NAMALWA (cell line): ENCODE measurements at regions not wholly inside any gene's neighbourhood (a gene's known extent, or its start where the extent isn't known, plus 50 kb on each side); places are given as distances from the start of the nearest gene placed in this dataset.
"Not testable (repeated sequence)": the region's sequence is repeated elsewhere in the genome, so short reads cannot be mapped to it uniquely, and the experiment has no call there.

Source experiments
- DNase-seq: peaks from one replicate; pipeline ENCODE4 v3.0.0-alpha.2; 2015; ENCODE audit warnings: low spot score

DNA sequence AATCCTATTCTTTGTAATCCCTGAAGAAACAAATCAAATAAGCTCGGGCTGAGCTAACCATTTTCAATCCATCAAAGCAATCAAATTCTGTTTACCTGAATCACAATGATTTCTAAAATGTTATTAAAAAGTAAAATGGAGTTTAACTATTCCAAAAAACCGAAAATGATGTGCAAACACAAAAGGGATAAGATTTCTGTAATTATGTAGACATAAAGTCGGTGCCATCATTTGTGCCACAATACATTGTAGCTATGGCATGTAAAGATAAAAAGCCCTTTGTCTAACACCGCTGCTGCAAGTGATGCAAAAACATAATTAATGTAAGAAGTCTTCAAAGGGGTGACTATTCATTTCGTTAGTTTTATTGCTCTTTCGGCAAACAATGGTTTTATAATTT lies 125.1 kb upstream of the FAM204A start:
- no peak for DNase-seq

DNA sequence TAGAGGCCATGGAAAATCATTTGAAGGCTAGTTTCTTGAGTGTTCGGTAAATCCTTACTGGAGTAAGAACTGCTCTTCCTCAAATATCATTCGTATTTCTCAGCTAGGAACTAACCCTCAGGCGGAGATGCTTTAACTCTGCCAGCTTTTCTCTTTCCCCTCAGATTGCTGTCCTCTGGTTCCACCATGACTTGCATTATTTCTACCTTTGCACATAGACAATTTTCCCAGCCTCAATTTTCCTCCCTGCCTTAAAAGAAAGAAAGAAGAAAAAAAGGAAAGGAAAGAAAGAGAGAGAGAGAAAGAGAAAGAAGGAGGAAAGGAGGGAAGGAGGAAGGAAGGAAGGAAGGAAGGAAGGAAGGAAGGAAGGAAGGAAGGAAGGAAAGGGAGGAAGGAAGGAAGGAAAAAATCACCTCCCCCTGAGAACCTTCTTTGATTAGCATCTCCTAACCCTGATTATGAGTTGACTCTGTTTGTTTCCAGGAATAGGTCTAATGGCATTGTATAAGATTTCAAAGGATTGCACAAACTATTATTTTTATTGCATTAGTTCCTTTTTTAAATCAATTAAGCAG lies 123.3 kb upstream of the FAM204A start:
- no peak for DNase-seq

DNA sequence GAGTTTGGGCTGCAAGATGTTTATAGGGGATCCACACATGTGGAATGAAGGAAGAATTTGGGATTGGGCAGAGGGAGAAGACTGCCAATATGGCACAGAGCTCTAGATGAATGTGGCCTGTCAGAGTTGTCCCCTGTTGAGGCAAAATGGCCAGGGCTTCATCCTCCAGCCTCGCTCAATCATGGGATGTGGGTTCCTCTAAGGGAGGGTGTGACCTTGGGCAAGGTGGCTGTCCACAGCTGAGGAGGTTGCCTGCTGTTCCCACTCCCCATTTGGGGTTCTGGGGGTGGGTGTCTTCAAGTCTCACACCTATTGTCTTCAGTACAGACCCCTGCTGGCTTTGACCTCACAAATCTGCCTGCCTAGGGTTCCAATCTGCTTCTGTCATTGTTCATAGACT lies 121.6 kb upstream of the FAM204A start:
- no peak for DNase-seq

DNA sequence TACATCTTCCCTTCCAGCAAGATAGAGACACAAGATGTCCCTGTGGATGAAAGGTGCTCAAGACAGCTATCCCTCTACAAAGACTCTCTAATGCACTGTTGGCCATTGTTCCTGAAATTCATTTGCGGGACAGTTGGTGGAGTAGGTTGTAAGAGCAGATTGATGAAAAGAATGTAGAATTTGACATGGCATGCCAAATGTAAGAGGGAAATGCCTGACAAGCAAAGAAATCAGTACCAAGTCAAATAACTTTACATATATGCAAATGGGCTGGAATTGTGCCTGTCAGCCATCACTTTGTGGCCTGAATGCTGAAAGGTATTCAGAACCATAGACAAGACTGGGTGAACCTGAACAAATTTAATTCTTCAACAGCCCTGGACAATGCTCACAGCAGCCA lies 120.3 kb upstream of the FAM204A start:
- no peak for DNase-seq

DNA sequence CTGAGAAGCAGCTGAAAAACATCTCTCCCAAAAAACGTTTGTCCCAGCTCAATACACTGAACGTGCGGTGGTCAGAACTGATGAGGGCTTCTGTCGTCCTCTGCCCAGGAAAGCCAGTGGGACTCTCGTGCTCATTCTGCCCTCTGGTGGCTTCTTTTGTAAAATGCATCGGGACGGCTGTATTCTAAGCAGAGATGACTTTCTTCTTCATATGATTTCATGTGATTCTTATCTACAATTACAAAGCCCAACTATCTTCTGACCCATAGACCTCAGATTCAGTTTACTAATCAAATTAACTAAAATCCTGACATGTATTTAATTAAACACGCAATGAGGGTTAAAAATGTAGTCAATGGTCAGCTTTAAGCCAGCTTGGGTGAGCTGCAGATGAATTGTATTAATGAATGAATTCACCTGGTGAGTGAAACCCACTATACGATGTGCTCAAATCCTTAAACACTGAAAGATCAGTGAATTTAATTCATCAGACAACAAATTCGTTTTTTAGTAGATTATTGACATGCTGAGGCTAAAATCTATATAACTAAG lies 117.6 kb upstream of the FAM204A start:
- peak; percentile 82 for DNase-seq

DNA sequence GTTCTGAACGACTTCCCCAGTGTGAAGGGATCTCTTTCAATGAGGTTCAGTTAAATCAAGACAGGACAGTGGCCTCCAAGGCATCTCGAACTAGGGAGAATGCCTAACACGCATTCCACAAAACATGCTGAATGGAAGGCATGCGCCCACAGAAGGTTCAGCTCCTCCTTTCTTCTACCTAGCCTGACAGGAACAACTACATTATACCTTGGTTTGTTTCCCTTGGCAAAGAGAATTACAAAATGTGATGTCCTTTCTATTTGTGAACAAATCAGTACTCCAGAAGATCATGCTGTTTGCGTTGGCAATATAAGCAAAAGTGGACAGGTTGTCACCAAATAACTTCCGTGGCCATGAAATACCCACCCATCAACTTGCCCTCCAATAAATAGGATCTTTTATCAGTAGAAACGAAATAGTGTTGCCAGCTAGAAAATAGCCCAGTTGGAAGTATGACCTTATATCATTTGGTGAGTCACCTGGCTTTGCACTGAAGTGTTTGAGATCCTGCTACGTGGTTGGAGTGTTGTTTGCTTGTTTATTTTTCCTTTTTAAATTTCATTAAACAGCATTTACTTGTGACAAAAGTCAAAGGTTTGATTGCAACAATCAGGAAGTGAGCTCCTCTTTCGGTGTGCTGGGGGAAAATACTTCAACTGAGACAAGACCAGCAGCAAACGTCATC lies 117.0 kb upstream of the FAM204A start:
- DNase-seq, result no peak

DNA sequence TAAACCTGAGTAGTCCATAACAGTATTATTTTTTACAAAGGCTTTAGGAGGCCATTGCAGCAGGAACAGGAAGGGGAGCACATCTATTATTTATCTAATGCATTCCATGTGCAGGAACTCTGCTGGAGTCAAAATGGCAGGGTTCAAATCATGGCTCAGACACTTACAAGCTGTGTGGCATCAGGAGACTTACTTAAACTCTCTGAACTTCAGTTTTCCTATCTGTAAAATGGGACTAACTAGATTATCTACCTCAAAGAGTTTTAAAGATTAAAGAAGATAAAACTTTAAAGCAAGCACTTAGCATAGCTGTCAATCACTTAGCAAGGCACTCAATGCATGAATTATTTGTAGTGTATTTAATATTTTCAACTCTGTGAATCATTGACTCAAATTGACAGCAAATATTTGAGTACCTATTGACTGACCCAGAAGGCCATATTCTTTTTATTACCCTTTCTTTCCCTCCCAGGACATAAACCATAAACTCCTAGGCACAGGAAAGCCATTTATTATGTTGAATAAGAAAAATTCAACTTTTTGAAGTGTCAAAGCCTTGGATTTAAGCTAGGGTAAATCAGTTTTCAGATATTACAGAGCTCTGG lies 115.8 kb upstream of the FAM204A start:
- no peak for DNase-seq

DNA sequence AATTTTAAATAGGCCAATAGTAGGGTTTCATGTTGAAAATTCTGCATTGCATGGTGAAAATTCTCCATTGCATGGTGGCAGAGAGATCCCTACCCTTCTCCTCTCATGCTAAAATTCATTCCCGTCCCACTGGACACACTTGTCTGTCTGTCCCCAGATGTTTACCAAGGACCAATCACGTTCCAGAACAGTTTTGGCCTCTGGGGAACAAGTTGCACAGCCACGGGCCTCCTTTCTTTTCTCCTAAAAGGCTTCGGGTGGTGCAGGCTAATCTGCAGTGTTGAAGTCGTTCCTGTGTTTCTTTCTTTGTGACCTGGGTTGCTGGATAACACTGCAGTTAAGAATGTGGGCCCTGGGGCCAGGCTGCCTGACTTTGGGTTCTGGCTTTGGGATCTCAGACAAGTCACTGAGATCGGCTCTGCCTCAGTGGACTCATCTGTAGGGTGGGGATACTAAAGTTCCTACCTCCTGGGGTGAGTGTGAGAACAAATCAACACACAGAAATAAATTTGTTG lies 113.1 kb upstream of the FAM204A start:
- no peak for DNase-seq

DNA sequence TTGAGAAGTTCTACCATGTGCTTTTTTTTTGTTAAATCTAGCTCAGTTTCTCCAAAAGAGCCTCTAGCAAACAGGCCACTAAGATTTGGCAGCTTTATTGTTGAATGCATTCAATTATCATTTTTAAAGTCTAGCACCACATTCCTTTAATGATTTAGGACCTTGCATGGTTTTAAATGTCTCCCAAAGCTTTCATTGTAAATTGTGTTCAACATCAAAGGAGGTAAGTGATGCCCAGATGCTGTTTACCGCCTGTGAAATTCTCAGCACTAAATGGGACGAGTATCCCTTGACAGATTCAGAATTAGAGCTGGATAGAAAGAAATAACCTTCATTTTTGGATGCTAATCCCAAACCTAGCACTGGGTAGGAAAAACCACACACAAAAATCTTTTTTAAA lies 112.1 kb upstream of the FAM204A start:
- no peak for DNase-seq

DNA sequence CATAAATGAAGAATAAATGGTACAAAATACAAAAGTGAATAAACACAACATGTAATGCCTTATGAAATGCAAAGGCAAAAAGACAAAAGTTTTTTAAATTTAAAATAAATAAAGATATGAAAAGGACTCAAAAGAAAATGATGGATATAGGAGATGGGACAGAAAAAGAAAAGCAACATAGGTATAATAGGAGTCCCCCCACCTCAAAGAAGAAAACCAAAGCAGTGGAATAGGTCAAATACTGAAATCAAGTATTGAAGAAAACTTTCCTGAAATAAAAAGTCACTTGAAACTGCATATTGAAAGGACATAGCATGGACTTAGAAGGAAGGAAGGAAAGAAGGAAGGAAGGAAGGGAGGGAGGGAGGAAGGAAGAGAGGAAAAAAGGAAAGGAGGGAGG lies 110.0 kb upstream of the FAM204A start:
- DNase-seq, result no peak

DNA sequence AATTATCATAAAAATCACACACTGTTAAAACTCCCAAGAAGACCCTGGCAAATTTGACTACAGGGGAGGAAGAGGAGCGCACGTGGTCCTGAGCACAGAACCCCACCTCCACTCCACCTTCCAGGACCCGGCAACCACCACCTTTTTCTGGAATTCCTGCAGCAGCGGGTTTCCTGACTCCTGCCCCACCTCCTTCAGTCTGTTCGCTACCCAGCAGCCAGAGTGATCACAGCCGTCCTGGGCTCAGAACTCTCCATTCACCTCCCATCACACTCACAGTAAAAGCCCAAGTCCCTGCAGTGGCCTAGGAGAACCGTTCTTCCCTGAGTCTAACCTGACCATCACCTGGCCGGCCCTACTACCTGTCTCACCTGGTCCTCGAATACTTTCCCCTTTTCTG lies 107.4 kb upstream of the FAM204A start:
- no peak for DNase-seq

DNA sequence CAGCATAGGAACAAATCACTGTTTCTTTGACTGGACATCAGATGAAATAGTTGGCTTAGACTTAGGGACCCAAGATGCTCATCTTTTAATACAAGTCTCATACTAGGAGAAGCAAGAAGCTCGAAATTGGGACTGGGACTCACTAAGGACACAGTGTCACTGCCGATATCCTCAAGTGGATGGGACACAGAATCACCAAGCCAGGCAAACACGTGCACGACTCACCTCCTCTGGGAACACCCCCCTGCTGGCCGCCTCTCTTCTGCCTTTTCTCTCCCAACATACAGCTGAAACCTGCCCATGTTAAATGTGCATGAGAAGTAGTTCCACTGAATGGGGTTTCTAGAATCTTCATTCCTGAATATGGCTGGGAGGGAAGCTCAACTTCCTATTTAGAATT lies 106.6 kb upstream of the FAM204A start:
- DNase-seq, result no peak

DNA sequence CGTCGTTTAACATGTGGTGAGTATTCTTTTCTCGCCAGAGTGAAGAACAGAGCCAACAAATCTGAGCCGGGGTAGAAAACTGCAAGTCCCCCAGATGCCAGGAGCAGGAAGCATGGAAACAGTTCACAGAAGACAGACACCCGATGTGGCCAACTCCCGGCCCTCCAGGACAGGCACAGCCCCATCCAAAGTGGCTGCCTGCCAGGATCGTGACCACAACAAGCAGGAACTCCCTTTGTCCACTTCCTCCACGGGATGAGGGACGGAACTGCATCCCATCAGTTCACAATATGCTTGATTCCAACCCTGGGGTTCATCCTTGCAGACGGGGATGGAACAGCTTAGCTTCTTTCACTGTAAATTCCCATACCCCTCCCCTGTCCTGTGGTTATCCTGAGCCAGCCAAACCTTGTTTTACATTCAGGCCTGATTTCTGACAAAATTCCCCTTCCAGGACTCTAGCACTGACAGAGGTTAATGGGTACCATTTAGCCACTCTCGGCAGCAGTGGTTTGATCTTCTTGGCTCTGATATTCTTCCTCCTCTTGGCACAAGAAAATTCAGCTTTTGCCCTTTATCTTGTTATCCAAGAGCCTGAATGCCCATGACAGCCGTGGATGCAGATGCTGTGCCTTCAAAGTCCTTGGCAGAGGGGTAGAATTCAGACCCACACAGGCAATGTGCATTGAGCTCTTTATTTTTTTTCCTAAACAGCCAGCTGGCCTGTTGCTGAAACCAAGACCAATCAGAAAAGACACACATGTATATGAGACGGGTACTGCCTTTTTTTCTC lies 105.5 kb upstream of the FAM204A start:
- DNase-seq, result no peak

DNA sequence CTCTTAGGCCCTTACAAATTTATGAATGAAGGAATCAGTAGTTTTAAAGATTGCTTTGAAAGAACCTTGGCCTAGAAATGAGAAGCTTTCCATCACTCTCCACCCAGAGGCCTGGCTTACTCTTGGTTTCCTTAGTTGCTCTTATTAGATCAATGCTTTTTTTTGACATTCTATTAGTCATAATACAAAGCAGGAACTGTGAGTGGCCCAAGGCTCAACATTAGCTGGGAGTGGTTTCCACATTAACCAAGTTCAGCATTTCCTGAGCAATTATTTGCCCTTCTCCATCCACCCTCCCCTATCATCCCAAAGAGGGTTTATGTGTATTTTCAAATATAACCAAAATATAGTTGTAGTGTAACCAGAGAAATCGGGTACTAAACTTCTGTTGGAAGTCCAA lies 103.4 kb upstream of the FAM204A start:
- no peak for DNase-seq

DNA sequence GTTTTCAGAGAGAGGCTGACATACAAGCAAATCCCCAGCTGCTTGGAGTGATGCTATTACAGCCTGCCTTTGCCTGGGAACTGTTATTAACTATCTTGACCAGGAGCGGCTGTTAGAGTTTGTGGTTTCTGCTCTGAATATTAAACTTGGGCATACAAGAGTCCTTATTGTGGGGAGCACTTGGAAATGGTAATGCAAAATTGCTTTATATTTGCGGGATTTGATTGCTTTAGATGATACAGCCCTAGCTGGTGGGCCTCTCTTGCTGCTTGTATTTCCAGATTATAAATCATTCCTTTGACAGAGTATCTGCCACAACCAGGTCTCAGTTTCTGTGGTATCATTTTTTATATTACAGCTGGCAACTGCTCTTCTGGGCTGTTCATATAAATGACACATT lies 101.9 kb upstream of the FAM204A start:
- no peak for DNase-seq

DNA sequence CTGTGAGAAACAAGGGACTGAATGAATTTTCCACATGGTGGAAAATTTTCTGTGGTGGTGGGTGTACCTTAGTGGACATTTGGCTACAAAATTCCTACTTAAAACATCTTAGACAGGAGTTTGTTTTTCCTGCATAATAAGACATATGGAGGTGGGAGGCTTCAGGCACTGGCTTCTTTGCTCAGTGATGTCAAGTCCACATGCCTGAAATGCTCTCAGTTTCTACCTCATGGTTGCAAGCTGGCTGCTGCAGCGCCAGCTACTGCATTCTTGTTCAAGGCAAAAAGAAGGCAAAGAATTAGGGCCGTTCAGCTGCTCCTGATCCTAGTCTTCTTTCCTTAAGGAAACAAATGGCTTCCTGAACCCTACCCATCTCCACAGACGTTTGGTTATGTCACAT lies 99.9 kb upstream of the FAM204A start:
- DNase-seq, result no peak

DNA sequence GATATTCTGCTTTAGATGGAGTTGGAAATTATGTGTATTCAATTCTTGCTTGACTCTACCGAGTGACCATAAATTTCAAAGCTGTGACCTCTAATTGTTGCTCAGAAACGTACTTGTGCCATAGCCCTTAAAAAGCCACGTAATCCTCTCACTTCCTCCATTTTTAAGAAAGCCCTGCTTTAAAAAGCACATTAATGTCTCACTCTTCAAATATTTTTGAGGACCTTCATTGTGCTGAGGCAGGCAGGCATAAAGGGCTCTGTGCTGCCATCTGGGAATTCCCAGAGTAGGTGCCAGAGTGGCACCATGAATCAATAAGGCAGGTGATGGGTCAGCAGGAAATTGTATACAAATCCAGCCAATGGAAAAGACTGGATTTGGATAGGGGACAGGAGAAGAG lies 97.7 kb upstream of the FAM204A start:
- DNase-seq, result no peak

DNA sequence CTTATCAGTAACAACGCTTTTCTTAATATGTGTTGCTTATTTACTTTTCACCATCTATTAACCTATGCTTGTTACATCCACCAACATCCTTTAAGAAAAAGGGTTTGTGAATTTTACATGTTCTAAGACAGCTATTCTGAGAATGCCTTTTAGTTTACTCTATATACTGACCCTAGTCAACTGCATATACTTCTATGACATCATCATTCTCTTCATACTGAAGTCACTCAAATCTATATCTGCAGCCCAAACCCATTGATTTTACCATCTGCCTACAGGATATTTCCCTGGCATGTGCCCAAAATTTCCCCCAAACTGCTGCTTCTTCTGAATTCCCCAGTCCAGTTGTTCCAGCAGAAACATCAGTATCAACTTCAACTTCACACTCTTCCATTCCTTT lies 94.6 kb upstream of the FAM204A start:
- no peak for DNase-seq

DNA sequence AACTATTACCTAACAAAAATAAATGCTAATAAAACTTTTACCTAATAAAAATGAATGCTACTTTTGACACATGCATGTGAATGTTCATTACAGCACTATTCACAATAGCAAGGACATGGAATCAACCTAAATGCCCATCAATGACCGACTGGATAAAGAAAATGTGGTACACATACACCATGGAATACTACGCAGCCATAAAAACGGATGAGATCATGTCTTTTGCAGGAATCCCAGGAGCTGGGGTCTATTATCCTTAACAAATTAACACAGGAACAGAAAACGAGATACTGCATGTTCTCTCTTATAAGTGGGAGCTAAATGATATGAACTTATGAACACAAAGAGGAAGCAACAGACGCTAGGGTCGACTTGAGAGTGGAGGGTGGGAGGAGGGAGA lies 88.1 kb upstream of the FAM204A start:
- DNase-seq, result no peak

DNA sequence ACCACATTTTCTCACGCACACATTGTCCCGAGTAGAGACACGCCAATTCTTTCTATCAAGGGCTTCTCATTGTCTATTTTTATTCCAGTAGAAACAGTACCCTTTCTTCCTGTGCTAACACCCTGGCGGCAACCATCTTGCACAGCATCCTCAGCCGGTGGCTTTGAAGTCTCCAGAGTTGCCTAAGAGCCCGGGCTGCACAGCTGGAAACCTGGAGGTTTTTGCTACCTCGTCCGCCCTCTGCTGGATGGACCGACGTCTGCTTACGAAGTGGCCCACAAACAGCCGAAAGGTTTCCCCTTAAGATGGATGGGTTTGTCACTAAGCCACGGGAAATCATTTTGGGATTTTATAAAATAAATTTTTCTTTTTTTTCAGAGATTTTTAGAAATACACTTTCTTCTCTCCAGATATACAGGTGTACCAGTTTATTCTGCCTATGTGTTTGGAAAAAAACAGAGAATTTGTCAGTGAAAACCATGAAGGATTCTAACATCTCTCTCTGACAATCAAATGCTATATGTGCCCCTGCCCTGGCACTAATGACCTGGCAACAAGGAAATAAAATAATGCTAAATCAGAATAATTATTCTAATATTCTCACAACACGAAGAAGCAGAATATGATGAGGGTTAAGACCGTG lies 81.8 kb upstream of the FAM204A start:
- DNase-seq, result peak; percentile 95

DNA sequence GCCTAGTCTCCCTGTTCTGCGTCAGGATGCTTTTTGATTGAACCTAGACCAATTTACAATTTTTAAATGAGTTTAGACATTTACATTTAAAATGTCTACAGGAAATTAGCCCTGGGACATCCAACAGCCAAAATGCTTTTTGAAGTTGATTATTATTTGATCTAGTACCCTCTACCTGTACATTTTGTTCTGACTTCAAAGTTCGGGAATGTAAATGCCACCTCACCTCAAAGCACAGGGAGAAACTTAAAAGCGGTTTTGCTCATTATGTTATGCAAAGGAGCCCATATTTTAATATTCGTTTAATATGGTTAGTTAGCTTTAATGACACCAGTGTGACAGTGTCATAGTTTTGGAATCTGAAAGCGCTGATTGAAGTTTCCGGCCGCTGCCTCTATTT lies 80.1 kb upstream of the FAM204A start:
- DNase-seq, result no peak

DNA sequence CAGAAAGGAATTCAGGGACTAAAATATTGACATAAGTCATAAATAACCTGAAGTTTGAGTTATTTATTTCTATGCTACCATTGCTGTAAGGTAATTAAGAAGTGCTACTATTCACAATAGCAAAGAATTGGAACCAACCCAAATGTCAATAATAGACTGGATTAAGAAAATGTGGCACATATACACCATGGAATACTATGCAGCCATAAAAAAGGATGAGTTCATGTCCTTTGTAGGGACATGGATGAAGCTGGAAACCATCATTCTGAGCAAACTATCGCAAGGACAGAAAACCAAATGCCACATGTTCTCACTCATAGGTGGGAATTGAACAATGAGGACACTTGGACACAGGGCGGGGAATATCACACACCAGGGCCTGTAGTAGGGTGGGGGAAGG lies 77.9 kb upstream of the FAM204A start:
- not testable (repeated sequence) for DNase-seq
